Immature natural killer cell (primary cell): ENCODE measurements at regions not wholly inside any gene's neighbourhood (a gene's known extent, or its start where the extent isn't known, plus 50 kb on each side); places are given as distances from the start of the nearest gene placed in this dataset.
A peak's percentile ranks its signal among the peaks of the same experiment; 100 is the strongest.
"Not testable (repeated sequence)": the region's sequence is repeated elsewhere in the genome, so short reads cannot be mapped to it uniquely, and the experiment has no call there.

Experiments
- DNase-seq, 3 donors: peaks; one replicate each; pipeline ENCODE4 v3.0.0; 2022; ENCODE audit warnings: mixed read lengths in 1 of 3
- H3K27ac Mint-ChIP-seq, 6 donors: one replicate each; pipeline ENCODE4 v1.8.0; 2020; ENCODE audit warnings: mixed read lengths in 6 of 6, mild to moderate bottlenecking in 5 of 6, inconsistent platforms in 4 of 6, moderate library complexity in 3 of 6
- H3K27me3 Mint-ChIP-seq, 3 donors: one replicate each; pipeline ENCODE4 v1.8.0; 2020 to 2021; ENCODE audit warnings: low read depth in 3 of 3, mild to moderate bottlenecking in 3 of 3, mixed read lengths in 3 of 3, moderate library complexity in 3 of 3, inconsistent platforms in 1 of 3
- H3K36me3 Mint-ChIP-seq, 3 donors: one replicate each; pipeline ENCODE4 v1.8.0; 2020; ENCODE audit warnings: mixed read lengths in 3 of 3, inconsistent platforms in 2 of 3, mild to moderate bottlenecking in 2 of 3
- H3K4me1 Mint-ChIP-seq, 2 donors: one replicate each; pipeline ENCODE4 v1.8.0; 2020; ENCODE audit warnings: inconsistent platforms in 2 of 2, mild to moderate bottlenecking in 2 of 2, mixed read lengths in 2 of 2, moderate library complexity in 1 of 2
- H3K4me3 Mint-ChIP-seq, 5 donors: one replicate each; pipeline ENCODE4 v1.8.0; 2020; ENCODE audit warnings: mild to moderate bottlenecking in 5 of 5, mixed read lengths in 5 of 5, inconsistent platforms in 3 of 5, moderate library complexity in 3 of 5
- H3K9me3 Mint-ChIP-seq, 6 donors: one replicate each; pipeline ENCODE4 v1.8.0; 2020; ENCODE audit warnings: mild to moderate bottlenecking in 6 of 6, mixed read lengths in 6 of 6, inconsistent platforms in 4 of 6, moderate library complexity in 3 of 6

DNA sequence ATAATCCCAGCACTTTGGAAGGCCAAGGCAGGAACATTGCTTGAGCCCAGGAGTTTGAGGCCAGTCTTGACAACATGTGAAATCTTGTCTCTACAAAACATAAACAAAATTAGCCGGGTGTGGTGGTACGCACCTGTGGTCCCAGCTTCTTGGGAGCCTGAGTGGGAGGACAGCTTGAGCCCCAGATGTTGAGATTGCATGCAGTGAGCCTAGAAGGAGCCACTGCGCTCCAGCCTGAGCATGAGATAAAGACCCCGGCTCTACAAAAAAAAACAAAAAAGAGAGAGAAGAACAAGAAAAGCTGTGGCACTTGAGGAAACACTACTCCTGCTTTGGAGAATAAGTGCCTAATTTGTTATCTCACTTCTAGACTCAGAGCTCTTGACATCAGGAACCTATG, 146.6 kb downstream of the GLUL start:
- no peak overlapping the region for H3K4me3 Mint-ChIP-seq

GRCh38 chr1:182244451-182244850, 147.1 kb downstream of the GLUL start:
- Mint-ChIP-seq H3K27ac (no peak overlapping the region), H3K27me3 (peaks cover 1 to 11% (median 1%) of the 10 kb centered on the region in 3 donors), H3K9me3 (no peaks in the 10 kb centered on the region), H3K36me3 (no peaks in the 10 kb centered on the region), H3K4me3 (no peak overlapping the region), H3K4me1 (no peaks in the 10 kb centered on the region)
- no peak for DNase-seq

More for the DNA sequence above, 146.6 kb downstream of the GLUL start:
- no peaks in the 10 kb centered on the region for H3K4me1 Mint-ChIP-seq
- peaks cover 1 to 11% (median 1%) of the 10 kb centered on the region in 3 donors for H3K27me3 Mint-ChIP-seq
- H3K36me3 Mint-ChIP-seq: no peaks in the 10 kb centered on the region
- no peaks in the 10 kb centered on the region for H3K9me3 Mint-ChIP-seq
- no peak for DNase-seq
- H3K27ac Mint-ChIP-seq: no peak overlapping the region

DNA sequence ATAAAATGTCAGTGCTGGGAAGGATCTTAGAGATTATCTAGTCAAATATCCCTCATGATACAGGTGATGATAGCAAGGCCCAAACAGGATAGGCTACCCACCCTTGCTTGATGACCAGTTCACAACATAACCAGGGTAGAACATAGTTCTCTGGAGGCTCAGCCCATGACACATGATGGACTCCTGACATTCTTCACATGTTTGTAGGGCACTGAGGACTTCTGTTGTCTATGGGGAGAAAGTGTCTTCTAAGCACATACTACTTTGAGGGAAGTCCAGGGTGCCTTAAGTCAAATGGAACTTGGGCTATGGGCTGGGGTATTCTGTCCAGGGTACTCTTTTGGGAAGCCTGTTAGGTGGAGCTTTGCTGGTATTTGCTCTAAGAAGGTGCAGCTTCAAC, 148.9 kb downstream of the GLUL start:
- DNase-seq: no peak
- Mint-ChIP-seq H3K9me3 (no peaks in the 10 kb centered on the region), H3K27me3 (peaks cover 0 to 11% (median 1%) of the 10 kb centered on the region in 3 donors)

DNA sequence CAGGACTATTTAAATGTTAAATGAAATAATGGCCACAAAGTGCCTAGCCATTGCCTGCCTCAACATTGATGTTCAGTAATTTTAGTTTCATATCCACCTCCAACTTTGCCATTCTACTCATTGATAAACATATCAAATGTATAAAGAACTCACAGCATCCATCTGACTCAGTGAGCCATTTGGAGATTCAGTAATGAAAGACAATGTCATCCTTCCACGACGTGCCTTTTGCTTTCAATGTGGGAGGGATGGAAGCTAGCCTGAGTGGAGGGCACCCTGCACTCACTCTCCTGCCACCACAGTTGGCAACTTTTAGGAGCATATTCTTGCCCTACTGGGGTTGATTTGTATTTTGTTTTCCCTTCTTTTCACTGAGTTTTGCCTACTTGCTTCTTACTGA, 151.5 kb downstream of the GLUL start:
- H3K36me3 Mint-ChIP-seq: no peaks in the 10 kb centered on the region
- no peak overlapping the region for H3K27ac Mint-ChIP-seq
- H3K27me3 Mint-ChIP-seq: peaks cover 0 to 4% (median 2%) of the 10 kb centered on the region in 3 donors
- H3K9me3 Mint-ChIP-seq: no peaks in the 10 kb centered on the region
- no peak overlapping the region for H3K4me3 Mint-ChIP-seq
- no peak for DNase-seq
- H3K4me1 Mint-ChIP-seq: peaks cover 0 to 5% of the 10 kb centered on the region in 2 donors

More for the DNA sequence above, 148.9 kb downstream of the GLUL start:
- H3K36me3 Mint-ChIP-seq: no peaks in the 10 kb centered on the region
- H3K27ac Mint-ChIP-seq: no peak overlapping the region
- no peak overlapping the region for H3K4me3 Mint-ChIP-seq
- H3K4me1 Mint-ChIP-seq: no peaks in the 10 kb centered on the region

- DNase-seq: no peak
- Mint-ChIP-seq H3K27me3 (peaks cover 0 to 4% (median 2%) of the 10 kb centered on the region in 3 donors), H3K27ac (no peak overlapping the region), H3K4me3 (no peak overlapping the region), H3K9me3 (no peaks in the 10 kb centered on the region), H3K4me1 (peaks cover 0 to 5% of the 10 kb centered on the region in 2 donors), H3K36me3 (no peaks in the 10 kb centered on the region)
These were observed 153.2 kb downstream of the GLUL start for GRCh38 chr1:182238421-182238820.

DNA sequence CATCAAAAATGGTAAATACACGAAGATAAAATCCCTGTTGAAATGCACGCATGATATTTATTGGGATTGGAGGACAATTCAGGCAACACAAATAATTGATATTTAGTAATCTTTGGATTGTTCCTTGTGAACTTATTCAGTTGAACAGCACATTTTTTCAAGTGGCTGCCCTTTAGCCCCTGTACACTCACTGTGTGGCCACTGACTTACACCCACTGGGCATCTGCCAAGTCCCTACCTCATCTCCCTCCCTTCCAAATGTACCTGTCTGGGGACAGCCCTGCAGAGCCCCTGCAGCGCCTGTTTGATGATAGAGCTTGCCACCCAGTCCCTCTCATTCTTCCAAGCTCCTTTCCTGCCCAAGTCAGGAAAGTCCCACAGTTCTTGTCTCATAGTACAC, 154.3 kb downstream of the GLUL start:
- H3K27me3 Mint-ChIP-seq: peaks cover 0 to 4% (median 2%) of the 10 kb centered on the region in 3 donors
- H3K4me3 Mint-ChIP-seq: no peak overlapping the region
- DNase-seq: no peak
- no peak overlapping the region for H3K27ac Mint-ChIP-seq
- H3K36me3 Mint-ChIP-seq: no peaks in the 10 kb centered on the region
- no peaks in the 10 kb centered on the region for H3K9me3 Mint-ChIP-seq
- H3K4me1 Mint-ChIP-seq: peaks cover 0 to 5% of the 10 kb centered on the region in 2 donors

DNA sequence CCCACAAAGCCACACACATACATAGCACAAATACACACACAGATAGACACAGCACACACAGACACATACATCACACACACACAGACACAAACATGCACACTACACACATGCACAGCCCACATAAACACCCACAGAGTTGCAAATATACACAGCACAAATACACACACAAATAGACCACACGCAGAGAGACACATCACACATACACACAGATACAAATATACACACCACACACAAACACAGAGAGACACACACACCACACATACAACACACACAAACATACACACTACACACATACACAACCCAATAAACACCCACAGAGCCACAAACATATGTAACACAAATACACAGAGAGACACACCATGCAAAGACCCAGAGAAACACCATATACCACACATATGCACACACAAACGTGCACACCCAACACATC, 154.9 kb downstream of the GLUL start:
- Mint-ChIP-seq H3K27me3 (peaks cover 0 to 4% (median 0%) of the 10 kb centered on the region in 3 donors), H3K36me3 (no peaks in the 10 kb centered on the region), H3K4me3 (no peak overlapping the region), H3K4me1 (peaks cover 0 to 5% of the 10 kb centered on the region in 2 donors), H3K9me3 (no peaks in the 10 kb centered on the region), H3K27ac (no peak overlapping the region)
- no peak for DNase-seq

GRCh38 chr1:182235952-182236650, 155.5 kb downstream of the GLUL start:
- peaks cover 0 to 5% of the 10 kb centered on the region in 2 donors for H3K4me1 Mint-ChIP-seq
- H3K27me3 Mint-ChIP-seq: peaks cover 0 to 4% (median 0%) of the 10 kb centered on the region in 3 donors
- no peaks in the 10 kb centered on the region for H3K36me3 Mint-ChIP-seq
- peak overlapping the region in 2 of 6 donors; percentile 0 to 2 for H3K27ac Mint-ChIP-seq
- H3K9me3 Mint-ChIP-seq: no peaks in the 10 kb centered on the region
- no peak overlapping the region for H3K4me3 Mint-ChIP-seq
- no peak for DNase-seq

DNA sequence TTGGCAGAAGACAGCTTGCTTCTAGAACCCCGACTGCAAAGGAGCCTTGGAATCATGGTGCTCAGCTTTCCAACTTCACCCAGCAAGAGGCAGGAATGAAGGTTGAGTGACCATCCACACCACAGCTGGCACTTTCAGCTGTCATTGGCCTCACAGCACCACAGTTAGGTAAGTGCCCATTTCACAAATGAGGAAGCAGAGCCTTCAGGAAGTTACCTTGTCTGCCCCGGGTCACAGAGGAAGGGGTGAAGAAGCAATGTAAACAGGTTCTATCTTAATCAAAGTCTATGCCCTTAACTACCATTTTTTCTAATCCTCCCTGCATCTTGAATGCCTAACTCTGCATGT, 156.0 kb downstream of the GLUL start:
- peaks cover 0 to 4% (median 0%) of the 10 kb centered on the region in 3 donors for H3K27me3 Mint-ChIP-seq
- no peaks in the 10 kb centered on the region for H3K36me3 Mint-ChIP-seq
- no peak overlapping the region for H3K4me3 Mint-ChIP-seq
- no peaks in the 10 kb centered on the region for H3K9me3 Mint-ChIP-seq
- H3K4me1 Mint-ChIP-seq: peaks cover 0 to 5% of the 10 kb centered on the region in 2 donors
- peak overlapping the region in 2 of 6 donors; percentile 0 to 2 for H3K27ac Mint-ChIP-seq
- DNase-seq: no peak

- Mint-ChIP-seq H3K36me3 (no peaks in the 10 kb centered on the region), H3K4me1 (no peaks in the 10 kb centered on the region), H3K9me3 (no peaks in the 10 kb centered on the region), H3K4me3 (no peak overlapping the region), H3K27ac (no peak overlapping the region), H3K27me3 (peaks cover 0 to 2% (median 0%) of the 10 kb centered on the region in 3 donors)
- DNase-seq: no peak
These were observed 161.6 kb downstream of the GLUL start for GRCh38 chr1:182229921-182230491.

DNA sequence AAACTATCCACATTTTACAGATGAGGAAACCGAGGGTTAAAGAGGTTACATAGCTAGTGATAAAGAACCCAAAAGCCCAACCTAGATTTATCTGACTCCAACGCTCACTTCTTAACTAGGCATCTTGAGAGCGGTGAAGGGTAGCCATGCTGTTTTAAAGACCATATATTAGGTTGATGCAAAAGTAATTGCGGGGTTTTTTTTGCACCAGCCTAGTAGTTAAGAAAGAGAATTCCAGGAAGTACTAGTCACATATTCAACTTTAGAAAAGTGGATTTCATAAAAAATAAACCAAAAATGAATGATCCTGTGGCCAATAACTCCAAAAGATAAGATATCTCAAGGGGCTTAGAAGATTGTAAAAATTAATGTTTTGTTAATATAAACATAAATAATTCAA, 162.1 kb downstream of the GLUL start:
- no peaks in the 10 kb centered on the region for H3K4me1 Mint-ChIP-seq
- no peak overlapping the region for H3K27ac Mint-ChIP-seq
- no peaks in the 10 kb centered on the region for H3K36me3 Mint-ChIP-seq
- H3K9me3 Mint-ChIP-seq: no peaks in the 10 kb centered on the region
- no peak overlapping the region for H3K4me3 Mint-ChIP-seq
- DNase-seq: no peak
- H3K27me3 Mint-ChIP-seq: peaks cover under 1 to 3% (median 2%) of the 10 kb centered on the region in 3 donors

GRCh38 chr1:182227864-182228547, 163.6 kb downstream of the GLUL start:
- DNase-seq: no peak
- H3K36me3 Mint-ChIP-seq: no peaks in the 10 kb centered on the region
- no peaks in the 10 kb centered on the region for H3K4me1 Mint-ChIP-seq
- no peak overlapping the region for H3K4me3 Mint-ChIP-seq
- H3K9me3 Mint-ChIP-seq: peaks cover 0 to 4% (median 0%) of the 10 kb centered on the region in 6 donors
- no peak overlapping the region for H3K27ac Mint-ChIP-seq
- peaks cover 2 to 6% (median 5%) of the 10 kb centered on the region in 3 donors for H3K27me3 Mint-ChIP-seq

DNA sequence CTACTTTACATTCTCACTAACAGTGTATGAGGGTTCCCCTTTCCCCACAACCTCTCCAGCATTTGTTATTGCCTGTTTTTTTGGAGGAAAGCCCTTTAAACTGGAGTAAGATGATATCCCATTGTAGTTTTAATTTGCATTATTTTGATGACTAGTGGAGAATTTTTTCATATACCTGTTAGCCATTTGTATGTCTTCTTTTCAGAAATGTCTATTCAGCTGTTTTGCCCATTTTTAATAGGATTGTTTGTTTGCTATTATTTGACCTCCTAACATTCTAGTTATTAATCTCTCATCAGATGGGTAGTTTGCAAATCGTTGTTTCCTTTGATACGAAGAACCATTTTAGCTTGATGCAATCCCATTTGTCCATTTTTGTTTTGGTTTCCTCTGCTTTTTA, 165.0 kb downstream of the GLUL start:
- H3K27ac Mint-ChIP-seq: no peak overlapping the region
- DNase-seq: no peak
- H3K4me3 Mint-ChIP-seq: no peak overlapping the region
- H3K4me1 Mint-ChIP-seq: no peaks in the 10 kb centered on the region
- peaks cover 0 to 4% (median 0%) of the 10 kb centered on the region in 3 donors for H3K36me3 Mint-ChIP-seq
- H3K27me3 Mint-ChIP-seq: peaks cover 5 to 7% (median 6%) of the 10 kb centered on the region in 3 donors
- H3K9me3 Mint-ChIP-seq: peaks cover 5 to 9% (median 6%) of the 10 kb centered on the region in 6 donors

- H3K27ac Mint-ChIP-seq, H3K4me3 Mint-ChIP-seq, H3K36me3 Mint-ChIP-seq, DNase-seq, H3K27me3 Mint-ChIP-seq, H3K4me1 Mint-ChIP-seq: not testable (repeated sequence)
- peaks cover 6 to 13% (median 10%) of the 10 kb centered on the region in 6 donors for H3K9me3 Mint-ChIP-seq
These were observed 164.2 kb upstream of the ZNF648 start for GRCh38 chr1:182225755-182226154.
